HEK293 (cell line): ENCODE measurements at regions not wholly inside any gene's neighbourhood (a gene's known extent, or its start where the extent isn't known, plus 50 kb on each side); places are given as distances from the start of the nearest gene placed in this dataset.

Experiments
- HOXA7 ChIP-seq: sonication (generic); formaldehyde crosslinking; IDR thresholded peaks from 2 replicates; pipeline ENCODE4 v1.8.1; 2022; ENCODE audit warnings: missing genetic modification reagents, borderline replicate concordance
- KLF17 ChIP-seq: fragments of 450-650 bp; formaldehyde crosslinking; IDR thresholded peaks from 2 replicates; pipeline ENCODE4 v1.5.1; 2016; ENCODE audit warnings: missing biosample characterization, missing genetic modification characterization
- PBX3 ChIP-seq: sonication (generic); formaldehyde crosslinking; IDR thresholded peaks from 2 replicates; pipeline ENCODE4 v1.8.1; 2022; ENCODE audit warnings: mild to moderate bottlenecking, moderate library complexity, missing genetic modification reagents
- ZNF426 ChIP-seq: fragments of 450-650 bp; formaldehyde crosslinking; IDR thresholded peaks from 2 replicates; pipeline ENCODE4 v1.5.1; 2017; ENCODE audit warnings: missing biosample characterization, missing genetic modification characterization, mild to moderate bottlenecking, inconsistent platforms, moderate library complexity
- ZNF513 ChIP-seq: fragments of 450-650 bp; IDR thresholded peaks from 2 replicates; pipeline ENCODE4 v1.5.1; 2018; ENCODE audit warnings: missing biosample characterization, missing genetic modification characterization
- ZNF561 ChIP-seq: fragments of 450-650 bp; IDR thresholded peaks from 2 replicates; pipeline ENCODE4 v1.5.1; 2018; ENCODE audit warnings: missing biosample characterization, missing genetic modification characterization, borderline replicate concordance
- ZNF580 ChIP-seq: fragments of 450-650 bp; formaldehyde crosslinking; IDR thresholded peaks from 2 replicates; pipeline ENCODE4 v1.5.1; 2016; ENCODE audit warnings: missing biosample characterization, missing genetic modification characterization
- ZSCAN30 ChIP-seq: fragments of 450-650 bp; IDR thresholded peaks from 2 replicates; pipeline ENCODE4 v1.5.1; 2018; ENCODE audit warnings: missing biosample characterization, mild to moderate bottlenecking, missing genetic modification characterization, moderate library complexity

GRCh38 chr7:17440831-17441230 lies 142.4 kb downstream of the AHR start:
- no peak for TF ChIP-seq ZNF561
- no peak for TF ChIP-seq ZNF426 (tag by site-specific recombination)
- TF ChIP-seq ZNF513 = no peak
- TF ChIP-seq KLF17 (tag by site-specific recombination) = no peak
- no peak for TF ChIP-seq ZSCAN30
- no peak for TF ChIP-seq PBX3 (CRISPR knock-in tag)
- no peak for TF ChIP-seq ZNF580 (tag by site-specific recombination)
- TF ChIP-seq HOXA7 (CRISPR knock-in tag) = no peak
